HCT116 (cell line): ENCODE measurements at regions not wholly inside any gene's neighbourhood (a gene's known extent, or its start where the extent isn't known, plus 50 kb on each side); places are given as distances from the start of the nearest gene placed in this dataset.

Source experiments
- ATAC-seq: fragments of 200-7000 bp; cut with Tn5 transposase; 2 replicates; pipeline ENCODE4 v1.9.1; 2020; ENCODE audit warnings: mild to moderate bottlenecking, moderate library complexity
- BruUV-seq: library from RNA; stranded (reverse); fragments of 400-500 nt; replicated peaks from 2 replicates; lab custom pipeline; 2021; lab: Mats Ljungman, UMichigan
- CTCF ChIA-PET: fragments of 300-600 bp; sonication (Branson Sonifier 250); formaldehyde crosslinking; loops from one replicate; lab custom pipeline; 2021; ENCODE audit warnings: antibody characterized with exemption; lab: Charles Lee
- POLR2A ChIA-PET: fragments of 300-600, 350-600 bp; sonication (Branson Sonifier 250); formaldehyde crosslinking; loops from one replicate; lab custom pipeline; 2021; ENCODE audit warnings: antibody characterized with exemption; lab: Charles Lee
- RAD21 ChIA-PET, 2 experiments: fragments of 300-600 bp; sonication (Branson Sonifier 250); formaldehyde crosslinking; loops; one replicate each; lab custom pipeline; 2023; ENCODE audit warnings: low total read pairs in 2 of 2; ENCODE audit not compliant: uncharacterized antibody in 2 of 2, unreplicated experiment in 2 of 2, low non-redundant PET in 1 of 2; lab: Charles Lee
- DNase-seq: peaks from one replicate; pipeline ENCODE4 v3.0.0-alpha.2; 2010; ENCODE audit warnings: low read depth, low spot score
- H2AFZ ChIP-seq: fragments of 200-600 bp; shearing (Covaris generic), sonication (generic); 2 replicates; pipeline ENCODE4 v1.6.1; 2017; ENCODE audit warnings: low read depth, mixed run types, mixed read lengths, antibody characterized with exemption, low read length; ENCODE audit not compliant: poor library complexity, severe bottlenecking
- H3K27ac ChIP-seq: 2 replicates; pipeline ENCODE4 v1.5.1; 2012; ENCODE audit warnings: low read depth, low read length
- H3K27me3 ChIP-seq: fragments of 200-600 bp; sonication (generic); 2 replicates; pipeline ENCODE4 v1.6.1; 2016; ENCODE audit warnings: mixed run types, low read length, mixed read lengths; ENCODE audit not compliant: insufficient read depth
- H3K36me3 ChIP-seq, 2 experiments: fragments of 200-500 bp in 1 of 2; fragments of 200-600 bp in 1 of 2; sonication (Bioruptor generic) in 1 of 2; sonication (generic) in 1 of 2; 2 replicates each; pipeline versions ENCODE4 v1.5.1 to v1.6.1; 2014 to 2016; ENCODE audit warnings: low read length in 2 of 2, inconsistent platforms in 1 of 2, mixed read lengths in 1 of 2, mixed run types in 1 of 2; ENCODE audit not compliant: insufficient read depth in 2 of 2, control insufficient read depth in 1 of 2
- H3K4me1 ChIP-seq, 2 experiments: fragments of 200-600 bp in 1 of 2; sonication (generic) in 1 of 2; 2 replicates each; pipeline versions ENCODE4 v1.5.1 to v1.6.1; 2012 to 2017; ENCODE audit warnings: low read length in 2 of 2, inconsistent platforms in 1 of 2, mild to moderate bottlenecking in 1 of 2, mixed read lengths in 1 of 2, mixed run types in 1 of 2, moderate library complexity in 1 of 2; ENCODE audit not compliant: insufficient read depth in 2 of 2, control insufficient read depth in 1 of 2
- H3K4me2 ChIP-seq: fragments of 200-600 bp; sonication (generic); 2 replicates; pipeline ENCODE4 v1.6.1; 2017; ENCODE audit warnings: mixed run types, low read length, mixed read lengths
- H3K4me3 ChIP-seq, 2 experiments: fragments of 200-600 bp in 1 of 2; sonication (generic) in 1 of 2; replicated peaks in 1 of 2; 2 replicates each; pipeline ENCODE4 v1.5.1; 2011 to 2016; ENCODE audit warnings: low read length in 2 of 2, control low read depth in 1 of 2, low read depth in 1 of 2, mild to moderate bottlenecking in 1 of 2, mixed read lengths in 1 of 2, mixed run types in 1 of 2
- H3K79me2 ChIP-seq: fragments of 200-600 bp; sonication (generic); 2 replicates; pipeline ENCODE4 v1.6.1; 2017; ENCODE audit warnings: mild to moderate bottlenecking, mixed run types, low read length, moderate library complexity, mixed read lengths; ENCODE audit not compliant: insufficient read depth
- H3K9ac ChIP-seq: fragments of 200-600 bp; sonication (generic); 2 replicates; pipeline ENCODE4 v1.6.1; 2016; ENCODE audit warnings: low read length, mixed read lengths
- H3K9me2 ChIP-seq: fragments of 200-600 bp; sonication (generic), shearing (Covaris generic); 2 replicates; pipeline ENCODE4 v1.6.1; 2017; ENCODE audit warnings: mixed run types, mild to moderate bottlenecking, moderate library complexity; ENCODE audit not compliant: insufficient read depth
- H3K9me3 ChIP-seq, 2 experiments: fragments of 200-500 bp in 1 of 2; fragments of 200-600 bp in 1 of 2; sonication (Bioruptor generic) in 1 of 2; sonication (generic) in 1 of 2; 2 replicates each; pipeline ENCODE4 v1.6.1; 2014 to 2017; ENCODE audit warnings: low read length in 2 of 2, mixed read lengths in 2 of 2, inconsistent platforms in 1 of 2, low read depth in 1 of 2, mild to moderate bottlenecking in 1 of 2, mixed run types in 1 of 2, moderate library complexity in 1 of 2; ENCODE audit not compliant: control insufficient read depth in 1 of 2, insufficient read depth in 1 of 2
- H4K20me1 ChIP-seq: fragments of 200-600 bp; sonication (generic), shearing (Covaris generic); 2 replicates; pipeline ENCODE4 v1.6.1; 2017; ENCODE audit warnings: mixed run types, mild to moderate bottlenecking, moderate library complexity; ENCODE audit not compliant: insufficient read depth
- CEBPB ChIP-seq: IDR thresholded peaks from 2 replicates; pipeline ENCODE4 v1.6.1; 2012; ENCODE audit warnings: low read depth
- EGR1 ChIP-seq: IDR thresholded peaks from 2 replicates; pipeline ENCODE4 v1.6.1; 2012; ENCODE audit warnings: low read depth
- ELF1 ChIP-seq: IDR thresholded peaks from 2 replicates; pipeline ENCODE4 v1.6.1; 2012; ENCODE audit warnings: low read depth, borderline replicate concordance
- EZH2 ChIP-seq: fragments of 200-600 bp; sonication (generic); IDR thresholded peaks from 2 replicates; pipeline ENCODE4 v1.6.1; 2017; ENCODE audit warnings: antibody characterized with exemption, mixed run types
- POLR2A ChIP-seq: IDR thresholded peaks from 2 replicates; pipeline ENCODE4 v1.7.0; 2011; ENCODE audit warnings: borderline replicate concordance; ENCODE audit not compliant: insufficient read depth, insufficient read length; ENCODE audit errors: extremely low read depth
- POLR2AphosphoS5 ChIP-seq: IDR thresholded peaks from 2 replicates; pipeline ENCODE4 v1.6.1; 2011; ENCODE audit warnings: mild to moderate bottlenecking, low read depth, low read length, moderate library complexity
- SIN3A ChIP-seq: IDR thresholded peaks from 2 replicates; pipeline ENCODE4 v1.6.1; 2012; ENCODE audit warnings: low read depth
- SRF ChIP-seq: IDR thresholded peaks from 2 replicates; pipeline ENCODE4 v1.6.1; 2012; ENCODE audit warnings: low read depth
- TCF7L2 ChIP-seq: IDR thresholded peaks from 2 replicates; pipeline ENCODE4 v1.7.0; 2011; ENCODE audit warnings: borderline replicate concordance, inconsistent platforms; ENCODE audit not compliant: insufficient read depth, insufficient read length; ENCODE audit errors: extremely low read depth
- YY1 ChIP-seq: IDR thresholded peaks from 2 replicates; pipeline ENCODE4 v1.6.1; 2011; ENCODE audit warnings: low read length, low read depth, moderate library complexity, mild to moderate bottlenecking; ENCODE audit not compliant: insufficient replicate concordance; ENCODE audit errors: extremely low read depth
- ZFX ChIP-seq: fragments of 450-650 bp; IDR thresholded peaks from 2 replicates; pipeline ENCODE4 v1.6.1; 2017
- intact Hi-C: fragments of 100-400 bp; cut with micrococcal nuclease; formaldehyde crosslinking; loops from 2 replicates; pipeline ENCODE4 v1.10.0; 2022
- TF ChIP-seq, protein P1 (sequence below): IDR thresholded peaks from 2 replicates; pipeline ENCODE4 v1.6.1; 2012
- TF ChIP-seq, protein P2 (sequence below): IDR thresholded peaks from 2 replicates; pipeline ENCODE4 v1.6.1; 2012; ENCODE audit warnings: low read depth

DNA sequence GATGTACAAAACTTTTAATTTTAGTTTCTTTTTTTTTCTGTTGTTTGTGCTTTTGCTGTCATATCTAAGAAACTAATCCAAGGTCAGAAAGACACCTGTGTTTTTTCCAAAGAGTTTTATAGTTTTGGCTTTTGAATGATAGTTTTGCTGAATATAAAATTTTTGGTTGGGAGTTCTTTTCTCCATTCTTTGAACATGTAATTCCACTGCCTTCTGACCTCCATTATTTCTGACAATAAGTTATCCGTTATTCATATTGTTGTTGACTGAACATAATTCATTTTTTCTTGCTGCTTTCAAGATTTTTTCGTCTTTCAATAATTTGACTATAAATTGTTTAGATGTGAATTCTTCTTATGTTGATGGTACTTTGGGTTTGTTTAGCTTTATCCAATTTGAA lies 82.2 kb upstream of the SLC24A2 start:
- Histone ChIP-seq H3K4me1 (no peaks in the 10 kb centered on the region), H3K9me2 (no peaks in the 10 kb centered on the region), H4K20me1 (no peaks in the 10 kb centered on the region), H3K4me3 (no peak overlapping the region)
- ATAC-seq: no peak
- POLR2A ChIA-PET: no interaction called here
- TF ChIP-seq, protein P1, sequence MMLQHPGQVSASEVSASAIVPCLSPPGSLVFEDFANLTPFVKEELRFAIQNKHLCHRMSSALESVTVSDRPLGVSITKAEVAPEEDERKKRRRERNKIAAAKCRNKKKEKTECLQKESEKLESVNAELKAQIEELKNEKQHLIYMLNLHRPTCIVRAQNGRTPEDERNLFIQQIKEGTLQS: no peak
- TF ChIP-seq POLR2AphosphoS5: no peak
- no peak for TF ChIP-seq EZH2
- no peak for TF ChIP-seq SIN3A
- TF ChIP-seq SRF: no peak
- no peak for TF ChIP-seq YY1
- no peak for TF ChIP-seq ZFX
- no peak for TF ChIP-seq EGR1
- no peak for TF ChIP-seq POLR2A
- no peak for TF ChIP-seq ELF1
- no peak for TF ChIP-seq CEBPB
- TF ChIP-seq, protein P2, sequence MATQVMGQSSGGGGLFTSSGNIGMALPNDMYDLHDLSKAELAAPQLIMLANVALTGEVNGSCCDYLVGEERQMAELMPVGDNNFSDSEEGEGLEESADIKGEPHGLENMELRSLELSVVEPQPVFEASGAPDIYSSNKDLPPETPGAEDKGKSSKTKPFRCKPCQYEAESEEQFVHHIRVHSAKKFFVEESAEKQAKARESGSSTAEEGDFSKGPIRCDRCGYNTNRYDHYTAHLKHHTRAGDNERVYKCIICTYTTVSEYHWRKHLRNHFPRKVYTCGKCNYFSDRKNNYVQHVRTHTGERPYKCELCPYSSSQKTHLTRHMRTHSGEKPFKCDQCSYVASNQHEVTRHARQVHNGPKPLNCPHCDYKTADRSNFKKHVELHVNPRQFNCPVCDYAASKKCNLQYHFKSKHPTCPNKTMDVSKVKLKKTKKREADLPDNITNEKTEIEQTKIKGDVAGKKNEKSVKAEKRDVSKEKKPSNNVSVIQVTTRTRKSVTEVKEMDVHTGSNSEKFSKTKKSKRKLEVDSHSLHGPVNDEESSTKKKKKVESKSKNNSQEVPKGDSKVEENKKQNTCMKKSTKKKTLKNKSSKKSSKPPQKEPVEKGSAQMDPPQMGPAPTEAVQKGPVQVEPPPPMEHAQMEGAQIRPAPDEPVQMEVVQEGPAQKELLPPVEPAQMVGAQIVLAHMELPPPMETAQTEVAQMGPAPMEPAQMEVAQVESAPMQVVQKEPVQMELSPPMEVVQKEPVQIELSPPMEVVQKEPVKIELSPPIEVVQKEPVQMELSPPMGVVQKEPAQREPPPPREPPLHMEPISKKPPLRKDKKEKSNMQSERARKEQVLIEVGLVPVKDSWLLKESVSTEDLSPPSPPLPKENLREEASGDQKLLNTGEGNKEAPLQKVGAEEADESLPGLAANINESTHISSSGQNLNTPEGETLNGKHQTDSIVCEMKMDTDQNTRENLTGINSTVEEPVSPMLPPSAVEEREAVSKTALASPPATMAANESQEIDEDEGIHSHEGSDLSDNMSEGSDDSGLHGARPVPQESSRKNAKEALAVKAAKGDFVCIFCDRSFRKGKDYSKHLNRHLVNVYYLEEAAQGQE: no peak
- no peak for TF ChIP-seq TCF7L2
- TF ChIP-seq, all 23 proteins: peak for 0
- Histone ChIP-seq H3K27me3 (peaks cover 15% of the 10 kb centered on the region), H3K79me2 (no peaks in the 10 kb centered on the region), H3K4me2 (no peak overlapping the region), H3K27ac (no peak overlapping the region), H3K9ac (no peak overlapping the region), H3K9me3 (no peaks in the 10 kb centered on the region), H2AFZ (no peak overlapping the region), H3K36me3 (no peaks in the 10 kb centered on the region)
- RAD21 ChIA-PET: no interaction called here
- CTCF ChIA-PET: no interaction called here
- BruUV-seq: no TSS peak
- intact Hi-C loops: no loop called here
- no peak for DNase-seq
